ENCODE measurements at regions not wholly inside any gene's neighbourhood (a gene's known extent, or its start where the extent isn't known, plus 50 kb on each side); places are given as distances from the start of the nearest gene placed in this dataset.
"Not testable (repeated sequence)": the region's sequence is repeated elsewhere in the genome, so short reads cannot be mapped to it uniquely, and the experiment has no call there.

DNA sequence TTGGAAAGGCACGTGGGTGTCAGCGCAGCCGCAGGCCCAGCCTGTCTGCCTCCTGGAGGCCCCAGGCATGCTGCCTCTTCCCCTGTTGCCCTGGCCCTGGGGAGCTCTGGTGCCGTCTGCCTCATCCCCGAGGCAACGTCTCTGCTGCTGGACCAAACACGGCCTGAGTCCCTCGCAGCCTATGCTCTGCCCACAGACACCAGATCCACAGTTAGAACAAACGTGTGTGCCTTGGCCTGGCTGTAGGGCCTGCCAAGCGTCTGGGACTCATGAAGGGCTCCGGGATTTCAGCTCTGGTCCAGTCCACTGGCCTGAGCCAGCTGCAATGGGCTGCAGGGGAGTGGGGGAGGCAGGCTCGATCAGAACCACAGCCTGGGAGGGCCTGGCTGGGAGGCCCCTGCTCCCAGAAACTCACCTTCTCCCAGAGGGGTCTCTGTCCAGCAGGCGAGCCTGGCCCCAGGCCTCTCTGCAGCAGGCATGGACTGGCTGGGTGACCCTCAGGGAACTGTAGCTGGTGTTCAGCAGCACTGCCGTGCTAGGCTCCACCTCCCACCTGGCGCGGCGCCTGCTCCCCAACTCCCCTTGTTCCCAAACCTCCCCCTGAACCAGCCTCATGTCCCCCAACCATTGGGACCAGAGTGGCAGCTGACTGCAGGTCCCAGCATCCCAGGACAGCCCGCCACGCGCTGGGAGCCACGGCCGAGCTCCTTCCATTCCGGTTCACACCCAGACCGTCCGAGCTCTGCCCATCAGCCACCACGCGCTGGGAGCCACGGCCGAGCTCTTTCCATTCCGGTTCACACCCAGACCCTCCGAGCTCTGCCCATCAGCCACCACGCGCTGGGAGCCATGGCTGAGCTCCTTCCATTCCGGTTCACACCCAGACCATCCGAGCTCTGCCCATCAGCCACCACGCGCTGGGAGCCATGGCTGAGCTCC is 197.0 kb downstream of the DLL1 start:
- DNase-seq = peak; percentile 21
- intact Hi-C loops (cut with micrococcal nuclease) = no loop called here
- ATAC-seq = no peak

DNA sequence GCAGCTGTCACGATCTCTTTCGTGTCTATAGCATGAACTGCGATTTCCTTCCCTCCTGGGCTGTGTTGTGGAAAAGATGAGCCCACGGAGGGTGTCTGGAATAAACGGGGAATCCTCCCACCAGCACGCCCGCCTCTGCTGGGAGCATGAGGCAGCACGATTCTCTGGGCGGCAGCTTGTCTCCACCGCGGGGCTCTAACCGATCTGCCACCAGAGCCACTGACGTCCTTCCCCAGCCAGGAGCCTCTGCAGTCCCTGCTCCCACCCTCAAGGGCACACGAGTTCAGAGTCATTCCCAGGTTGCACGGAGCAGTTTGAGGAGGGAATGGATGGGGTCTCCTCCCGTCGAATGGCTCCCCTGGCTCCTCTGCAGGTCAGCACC is 197.6 kb downstream of the DLL1 start:
- ATAC-seq (no peak), DNase-seq (peak; percentile 11)
- intact Hi-C loops (cut with micrococcal nuclease) = no loop called here

DNA sequence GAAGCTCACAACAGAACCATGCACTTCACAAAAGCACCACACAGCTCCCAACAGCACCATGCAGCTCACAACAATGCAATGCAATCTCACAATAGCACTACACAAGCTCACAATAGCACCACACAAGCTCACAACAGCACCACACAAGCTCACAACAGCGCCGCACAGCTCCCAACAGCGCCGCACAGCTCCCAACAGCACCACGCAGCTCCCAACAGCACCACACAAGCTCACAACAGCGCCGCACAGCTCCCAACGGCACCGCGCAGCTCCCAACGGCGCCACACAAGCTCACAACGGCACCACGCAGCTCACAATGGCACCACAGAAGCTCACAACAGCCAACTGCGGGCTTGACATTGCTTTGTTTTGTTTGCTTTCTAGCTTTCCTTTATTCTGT is 198.1 kb downstream of the DLL1 start:
- intact Hi-C loops (cut with micrococcal nuclease) = no loop called here
- ATAC-seq (no peak), DNase-seq (peak; percentile 14)

DNA sequence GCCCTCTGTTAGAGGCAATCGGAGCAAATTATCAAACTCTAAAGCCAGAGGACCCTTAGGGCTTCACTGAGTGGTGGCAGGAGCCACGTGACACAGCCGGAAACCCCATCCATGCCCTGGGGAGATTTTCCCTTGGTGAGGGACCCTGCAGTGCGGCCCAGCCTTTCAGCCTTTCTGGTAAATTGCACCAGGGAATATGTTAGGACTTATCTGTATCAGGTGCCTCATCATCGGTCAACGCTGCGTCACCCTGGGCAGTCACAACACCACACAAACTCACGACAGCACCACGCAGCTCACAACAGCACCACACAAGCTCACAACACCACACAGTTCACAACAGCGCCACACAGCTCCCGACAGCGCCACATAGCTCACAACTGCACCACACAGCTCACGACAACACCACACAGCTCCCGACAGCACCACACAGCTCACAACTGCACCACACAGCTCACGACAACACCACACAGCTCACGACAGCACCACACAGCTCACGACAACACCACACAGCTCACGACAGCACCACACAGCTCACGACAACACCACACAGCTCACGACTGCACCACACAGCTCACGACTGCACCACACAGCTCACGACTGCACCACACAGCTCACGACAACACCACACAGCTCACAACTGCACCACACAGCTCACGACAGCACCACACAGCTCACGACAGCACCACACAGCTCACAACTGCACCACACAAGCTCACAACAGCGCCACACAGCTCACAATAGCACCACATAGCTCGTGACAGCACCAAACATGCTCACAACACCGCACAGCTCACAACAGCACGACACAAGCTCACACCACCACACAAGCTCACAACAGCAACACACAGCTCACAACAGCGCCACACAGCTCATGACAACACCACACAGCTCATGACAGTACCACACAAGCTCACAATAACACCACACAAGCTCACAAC is 199.0 kb downstream of the DLL1 start:
- intact Hi-C loops (cut with micrococcal nuclease) = no loop called here

DNA sequence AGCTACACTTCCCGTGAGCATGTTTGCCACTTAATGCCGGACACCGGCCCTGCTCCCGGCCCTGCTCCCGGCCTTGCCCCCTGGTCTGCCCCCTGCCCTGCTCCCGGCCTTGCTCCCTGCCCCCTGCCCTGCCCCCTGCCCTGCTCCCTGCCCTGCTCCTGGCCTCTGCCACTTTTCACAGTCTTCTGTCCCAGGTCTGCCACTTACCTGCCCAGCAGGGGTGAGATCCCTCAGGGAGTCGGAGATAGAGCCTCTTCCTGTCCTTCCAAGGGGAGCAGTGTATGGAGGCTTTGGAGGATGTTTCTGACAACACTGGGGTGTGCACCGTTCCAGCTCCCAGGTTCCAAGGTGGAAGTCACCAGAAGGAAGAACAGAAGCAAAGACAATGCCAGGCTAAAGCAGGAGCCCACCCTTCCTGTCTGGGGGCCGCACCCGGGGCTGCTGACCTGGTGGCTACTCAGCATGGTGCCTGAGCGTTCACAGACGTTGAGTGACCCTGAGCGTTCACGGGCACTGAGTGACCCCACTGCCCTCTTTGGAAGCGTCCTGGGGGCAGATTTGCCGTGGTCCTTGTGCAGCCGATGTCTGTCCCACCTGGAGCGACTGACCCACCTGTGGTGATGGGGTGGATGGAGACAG is 199.8 kb downstream of the DLL1 start:
- intact Hi-C loops (cut with micrococcal nuclease) = no loop called here
- ATAC-seq = no peak
- no peak for DNase-seq

More for the DNA sequence above, 199.0 kb downstream of the DLL1 start:
- no peak for ATAC-seq
- peak; percentile 14 for DNase-seq

DNA sequence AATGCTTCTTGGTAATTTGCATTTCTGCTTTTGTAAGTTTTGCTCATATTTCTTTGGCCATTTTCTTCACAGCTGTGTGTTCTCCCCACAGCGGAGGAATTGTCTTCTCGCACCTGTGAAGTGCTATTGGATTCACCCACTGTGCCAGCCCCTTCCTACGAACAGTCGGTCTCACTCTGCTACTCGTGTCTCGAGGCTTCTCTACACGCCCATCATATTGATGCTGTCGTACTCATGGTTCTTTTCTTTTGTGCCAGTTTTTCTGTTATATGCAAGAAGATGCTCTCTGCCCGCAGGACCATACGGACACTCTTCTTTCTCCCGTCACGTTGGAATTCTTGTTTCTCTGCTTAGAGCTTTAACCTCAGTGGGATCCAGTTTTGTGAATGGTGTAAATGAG is 200.3 kb downstream of the DLL1 start:
- intact Hi-C loops (cut with micrococcal nuclease) = no loop called here
- no peak for DNase-seq
- no peak for ATAC-seq

DNA sequence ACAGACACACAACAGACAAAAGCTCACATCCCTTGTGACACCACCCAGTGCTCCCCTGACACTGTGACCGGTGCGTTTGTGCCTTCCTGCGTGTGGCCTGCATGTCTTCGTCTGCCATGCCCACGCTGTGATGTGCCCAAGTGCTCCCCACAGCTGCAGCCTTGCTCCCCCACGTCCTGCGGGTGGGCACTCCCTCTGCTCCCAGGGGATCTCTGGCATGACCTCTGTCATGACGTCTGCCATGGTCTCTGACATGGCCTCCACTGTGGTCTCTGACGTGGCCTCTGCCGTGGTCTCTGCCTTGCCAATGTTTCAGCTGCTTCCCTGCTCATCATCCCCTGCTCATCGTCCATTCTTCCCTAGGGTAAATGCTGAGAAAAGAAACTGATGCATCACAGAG is 200.9 kb downstream of the DLL1 start:
- DNase-seq (no peak), ATAC-seq (no peak)
- intact Hi-C loops (cut with micrococcal nuclease) = no loop called here

DNA sequence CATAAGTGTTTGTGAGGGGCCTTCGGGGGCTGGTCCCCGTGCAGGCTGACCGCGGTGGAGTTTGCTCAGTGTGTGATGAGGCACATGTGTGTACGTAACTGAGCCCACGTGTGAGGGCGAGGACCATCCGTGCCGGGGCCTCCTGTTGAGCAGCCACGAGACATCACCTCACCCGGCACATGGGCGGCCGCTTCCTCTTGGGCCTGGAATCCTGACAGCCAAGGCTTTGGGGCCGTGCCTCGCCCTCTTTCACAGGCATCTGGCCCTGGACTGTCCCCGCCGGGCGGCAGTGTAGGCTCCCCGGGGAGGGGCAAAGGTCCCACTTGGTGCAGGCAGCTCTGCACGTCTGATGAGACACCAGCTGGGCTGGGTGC is 202.3 kb downstream of the DLL1 start:
- ATAC-seq (no peak), DNase-seq (no peak)
- intact Hi-C loops (cut with micrococcal nuclease) = no loop called here

DNA sequence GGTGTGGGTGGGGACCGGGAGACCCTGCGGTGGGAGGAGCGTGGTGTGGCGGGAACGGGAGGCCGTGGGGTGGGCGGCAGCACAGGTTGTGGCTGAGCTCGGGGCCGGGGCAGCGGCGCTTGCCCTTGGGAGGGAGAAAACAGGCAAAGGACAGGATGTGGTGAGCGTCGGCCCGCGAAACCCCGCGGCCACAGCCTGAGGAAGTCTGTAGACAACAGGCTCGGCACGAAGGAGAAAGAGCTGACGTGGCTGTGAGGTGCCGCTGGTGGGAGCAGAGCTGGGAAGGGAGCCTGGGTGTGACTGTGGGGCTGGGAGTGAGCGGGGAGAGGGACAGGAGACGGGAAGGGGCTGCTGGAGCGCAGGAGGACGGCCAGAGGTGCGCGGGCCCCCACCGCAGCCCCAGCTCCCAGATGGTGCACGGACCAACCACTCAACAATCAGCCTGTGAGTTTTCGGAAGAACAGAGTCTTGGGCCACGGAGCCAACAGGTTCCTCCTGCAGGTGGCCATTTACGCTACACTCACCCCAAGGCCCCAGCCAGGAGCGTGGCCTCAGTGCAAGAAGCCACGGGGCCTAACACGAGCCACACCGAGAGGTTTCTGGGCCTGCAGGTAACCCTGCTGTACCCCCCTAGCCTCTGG is 202.8 kb downstream of the DLL1 start:
- ATAC-seq (no peak), DNase-seq (peak; percentile 45)
- intact Hi-C loops (cut with micrococcal nuclease) = no loop called here

DNA sequence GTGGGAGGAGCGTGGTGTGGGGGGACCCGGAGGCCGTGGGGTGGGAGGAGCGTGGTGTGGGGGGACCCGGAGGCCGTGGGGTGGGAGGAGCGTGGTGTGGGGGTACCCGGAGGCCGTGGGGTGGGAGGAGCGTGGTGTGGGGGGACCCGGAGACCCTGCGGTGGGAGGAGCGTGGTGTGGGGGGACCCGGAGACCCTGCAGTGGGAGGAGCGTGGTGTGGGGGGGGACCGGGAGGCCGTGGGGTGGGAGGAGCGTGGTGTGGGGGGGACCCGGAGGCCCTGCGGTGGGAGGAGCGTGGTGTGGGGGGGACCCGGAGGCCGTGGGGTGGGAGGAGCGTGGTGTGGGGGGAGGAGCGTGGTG is 203.5 kb downstream of the DLL1 start:
- intact Hi-C loops (cut with micrococcal nuclease); ATAC-seq; DNase-seq: not testable (repeated sequence)

DNA sequence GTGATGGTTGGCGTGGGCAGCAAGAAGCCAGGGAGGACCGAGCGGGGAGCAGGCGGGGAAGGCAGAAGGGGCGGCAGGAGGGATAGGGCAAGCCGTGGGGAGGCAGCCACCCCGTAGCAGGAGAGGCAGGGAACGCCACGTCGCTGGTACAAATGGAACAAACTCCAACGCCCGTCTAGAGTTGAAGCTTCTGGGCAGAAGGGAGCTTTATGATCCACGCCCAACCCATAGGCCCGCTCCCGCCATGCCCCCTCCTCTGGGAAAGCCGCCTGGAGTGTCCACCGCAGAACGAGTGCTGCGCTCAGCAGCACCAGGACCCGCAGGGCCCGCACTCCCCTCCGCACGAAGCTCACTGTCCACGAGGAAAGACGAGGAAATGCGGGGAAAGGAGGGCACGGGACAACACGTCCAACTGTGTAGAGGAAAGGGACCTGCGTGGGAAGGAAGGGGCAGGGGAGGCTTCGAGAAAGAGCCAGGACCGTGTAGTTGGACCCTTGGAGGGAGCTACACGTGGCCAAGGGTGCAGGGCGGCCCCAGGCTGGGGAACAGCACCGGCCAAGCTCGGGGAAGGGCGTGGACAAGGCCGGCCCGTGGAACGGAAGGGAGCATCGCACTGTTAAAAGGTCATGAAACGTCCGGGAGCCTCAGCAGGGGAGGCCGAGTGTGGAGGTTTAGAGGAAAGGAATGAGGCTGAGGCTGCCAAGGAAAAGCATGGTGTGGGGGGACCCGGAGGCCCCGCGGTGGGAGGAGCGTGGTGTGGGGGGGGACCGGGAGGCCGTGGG is 204.0 kb downstream of the DLL1 start:
- no peak for ATAC-seq
- intact Hi-C loops (cut with micrococcal nuclease) = no loop called here
- no peak for DNase-seq

DNA sequence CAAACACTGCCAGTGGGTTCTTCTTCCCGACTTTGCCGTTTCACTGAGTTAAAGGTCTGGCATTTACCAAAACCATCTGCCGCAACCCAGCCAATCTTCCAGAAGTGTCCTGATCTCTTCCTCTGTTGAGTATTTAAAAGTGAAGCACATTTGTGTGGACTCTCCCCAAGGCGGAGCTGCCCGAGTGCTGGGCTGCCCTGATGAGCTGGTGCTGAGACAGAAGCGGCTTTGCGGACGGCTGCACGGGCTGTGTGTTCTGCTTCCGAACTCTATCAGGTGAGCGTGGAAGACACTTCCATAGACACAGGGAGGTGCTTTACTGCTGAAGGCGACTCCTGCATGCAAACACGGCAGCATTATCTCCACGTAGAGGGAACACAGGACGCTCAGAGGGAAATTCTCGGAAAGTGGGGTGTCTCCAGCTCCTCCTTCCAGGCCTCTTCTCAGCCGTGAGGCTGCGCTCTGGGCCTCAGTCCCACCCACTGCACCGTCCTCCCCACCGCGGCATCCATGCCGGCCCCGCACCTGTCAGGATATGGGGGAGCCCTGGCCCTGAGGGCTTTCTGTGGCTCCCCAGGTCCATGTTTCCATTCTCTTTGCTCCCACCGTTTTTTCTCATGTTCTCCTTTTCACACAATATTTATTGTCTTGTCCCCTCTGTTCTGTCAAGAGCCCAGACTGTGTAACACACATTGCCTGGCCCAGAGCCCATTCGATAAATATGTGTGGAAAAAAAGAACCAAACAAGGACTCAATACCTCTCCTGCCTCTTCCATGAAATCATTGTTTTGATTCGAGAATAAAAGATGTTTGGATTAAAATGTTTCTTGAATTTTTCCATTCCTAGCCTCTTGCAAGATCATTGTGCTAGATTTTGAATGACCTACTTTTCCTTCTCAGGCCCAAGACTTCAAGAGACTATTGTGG is 205.1 kb downstream of the DLL1 start:
- ATAC-seq (no peak), DNase-seq (no peak)
- intact Hi-C loops (cut with micrococcal nuclease) = no loop called here

DNA sequence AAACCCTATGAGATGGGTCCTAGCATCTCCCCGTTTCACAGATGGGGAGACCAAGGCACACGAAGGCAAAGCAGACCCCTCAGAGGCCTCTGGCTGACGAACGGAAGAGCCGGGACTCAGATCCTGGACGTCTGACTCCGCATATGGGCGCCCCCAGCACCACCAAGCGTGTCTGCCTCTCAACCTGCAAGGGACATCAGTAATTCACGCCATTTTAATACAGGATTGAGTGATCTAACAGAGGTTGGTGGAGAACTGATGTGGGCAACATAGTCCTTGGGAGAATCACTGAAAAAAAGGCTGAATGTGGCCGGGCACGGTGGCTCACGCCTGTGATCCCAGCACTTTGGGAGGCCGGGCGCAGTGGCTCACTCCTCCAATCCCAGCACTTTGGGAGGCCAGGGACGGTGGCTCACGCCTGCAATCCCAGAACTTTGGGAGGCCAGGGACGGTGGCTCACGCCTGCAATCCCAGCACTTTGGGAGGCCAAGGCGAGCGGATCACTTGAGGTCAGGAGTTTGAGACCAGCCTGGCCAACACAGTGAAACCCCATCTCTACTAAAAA is 206.6 kb downstream of the DLL1 start:
- ATAC-seq (no peak), DNase-seq (no peak)
- intact Hi-C loops (cut with micrococcal nuclease) = no loop called here

DNA sequence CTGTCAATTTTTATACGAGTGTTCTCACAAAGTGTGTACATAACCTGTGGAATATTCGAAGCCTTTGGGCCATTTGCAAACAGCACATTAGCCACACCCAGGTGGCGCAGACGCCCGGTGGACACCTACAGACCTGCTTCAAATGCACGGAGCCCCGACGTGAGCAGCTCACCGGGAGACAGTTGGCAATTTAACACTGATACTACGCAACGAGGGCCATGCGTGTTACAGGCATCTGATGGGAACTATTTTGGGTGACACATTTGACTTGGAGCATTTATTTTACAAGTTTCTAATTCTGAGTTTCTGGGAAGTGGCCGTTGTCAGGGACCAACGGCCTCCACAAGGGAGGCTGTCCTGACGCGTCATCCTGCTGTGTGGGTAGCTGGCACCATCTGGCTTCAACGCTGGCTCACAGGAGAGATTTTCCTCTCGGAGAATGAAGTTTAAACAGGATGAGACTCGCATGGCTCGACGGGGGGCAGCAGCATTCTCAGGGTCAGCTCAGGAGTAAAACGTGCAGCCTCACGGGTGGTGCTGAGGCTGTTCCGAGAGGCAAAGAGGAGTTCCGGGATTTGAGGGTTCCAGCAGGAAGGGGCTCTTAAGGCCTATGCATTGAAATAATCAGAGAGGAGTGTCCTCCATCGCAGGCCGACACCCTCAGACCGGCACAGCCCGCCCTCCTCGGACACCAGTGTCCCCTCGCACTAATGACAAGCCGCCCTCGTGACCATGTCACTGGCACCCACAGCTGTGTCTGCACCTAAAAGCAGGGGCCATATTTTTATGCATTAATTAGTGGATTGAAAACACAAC is 207.4 kb downstream of the DLL1 start:
- intact Hi-C loops (cut with micrococcal nuclease) = no loop called here
- DNase-seq (no peak), ATAC-seq (no peak)

DNA sequence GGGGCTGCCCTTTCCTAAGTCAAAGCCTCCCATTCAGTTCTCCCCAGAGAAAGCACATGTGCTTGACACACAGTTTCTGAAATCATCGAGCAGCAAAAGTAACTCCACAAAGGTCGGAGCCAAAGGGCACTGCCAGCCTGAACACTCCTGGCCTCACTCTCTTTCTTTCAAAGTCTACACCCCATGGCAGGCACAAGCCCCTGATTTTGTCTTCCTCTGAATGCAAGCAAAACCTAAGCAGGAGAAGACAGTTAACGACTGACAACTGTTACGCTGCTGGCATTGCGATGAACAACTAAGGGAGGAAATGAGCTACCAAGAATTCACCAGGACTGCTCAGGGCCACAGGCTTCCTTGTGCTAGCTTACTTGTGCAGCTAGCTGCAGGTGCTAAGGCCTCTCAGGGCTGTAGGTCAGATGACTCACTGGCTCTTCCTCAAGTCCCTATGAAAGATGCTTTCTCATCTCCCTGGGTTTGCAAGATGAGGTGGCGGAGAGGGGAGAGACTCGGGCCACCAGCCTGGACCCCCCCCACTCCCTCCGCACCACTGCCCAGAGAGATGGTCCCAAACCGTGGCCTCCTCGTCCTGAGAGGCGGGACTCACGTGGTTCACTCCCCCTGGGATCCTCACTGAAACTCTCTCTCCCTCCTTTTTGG is 208.2 kb downstream of the DLL1 start:
- intact Hi-C loops (cut with micrococcal nuclease) = no loop called here
- DNase-seq = no peak
- ATAC-seq = no peak

DNA sequence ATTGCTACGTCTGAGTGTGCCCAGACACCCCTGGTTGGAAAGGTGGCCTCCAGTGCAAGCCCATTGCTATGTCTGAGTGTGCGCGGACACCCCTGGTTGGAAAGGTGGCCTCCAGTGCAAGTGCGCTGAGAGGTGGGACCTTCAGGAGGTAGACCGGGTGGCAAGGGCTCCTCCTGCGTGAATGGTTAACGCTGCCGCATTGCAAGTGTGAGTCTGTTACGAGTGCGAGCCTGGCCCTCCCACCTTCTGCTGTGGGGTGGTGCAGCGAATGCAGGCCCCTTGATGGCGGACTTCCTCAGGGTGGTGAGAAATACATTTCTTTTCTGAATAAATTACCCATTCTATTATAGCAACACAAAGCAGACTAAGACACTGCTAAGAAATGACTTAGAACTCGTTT is 208.8 kb downstream of the DLL1 start:
- intact Hi-C loops (cut with micrococcal nuclease) = no loop called here

More for the DNA sequence above, 208.8 kb downstream of the DLL1 start:
- ATAC-seq = no peak
- no peak for DNase-seq
